Right atrium auricular region (tissue), 2 donors: ENCODE measurements at regions not wholly inside any gene's neighbourhood (a gene's known extent, or its start where the extent isn't known, plus 50 kb on each side); places are given as distances from the start of the nearest gene placed in this dataset.

Experiments used
- DNase-seq: peaks from one replicate; pipeline ENCODE4 v3.0.0-alpha.2; 2019; ENCODE audit warnings: low spot score
- H3K27ac ChIP-seq, 2 donors: fragments of 200-600 bp; sonication (generic); 1 replicate in 1 of 2; 2 replicates in 1 of 2; pipeline ENCODE4 v1.5.1; 2016 to 2019
- H3K27me3 ChIP-seq, 2 donors: fragments of 200-600 bp; sonication (generic); one replicate each; pipeline versions ENCODE4 v1.5.1 to v1.6.0; 2017 to 2019
- H3K36me3 ChIP-seq: fragments of 200-600 bp; sonication (generic); one replicate; pipeline ENCODE4 v1.5.1; 2016
- H3K4me1 ChIP-seq, 2 donors: fragments of 200-600 bp; sonication (generic); one replicate each; pipeline versions ENCODE4 v1.5.1 to v1.6.0; 2017 to 2019
- H3K4me3 ChIP-seq, 2 donors: fragments of 200-600 bp; sonication (generic); 1 replicate in 1 of 2; 2 replicates in 1 of 2; pipeline ENCODE4 v1.5.1; 2017 to 2019; ENCODE audit warnings: mild to moderate bottlenecking in 1 of 2, moderate library complexity in 1 of 2
- H3K9me3 ChIP-seq, 2 donors: fragments of 200-600 bp; sonication (generic); one replicate each; pipeline ENCODE4 v1.5.1; 2019
- TF ChIP-seq, protein P1 (sequence below), 2 donors: fragments of 200-600 bp; sonication (generic); IDR thresholded peaks; one replicate each; pipeline ENCODE4 v1.5.1; 2019; ENCODE audit warnings: antibody characterized with exemption in 2 of 2

DNA sequence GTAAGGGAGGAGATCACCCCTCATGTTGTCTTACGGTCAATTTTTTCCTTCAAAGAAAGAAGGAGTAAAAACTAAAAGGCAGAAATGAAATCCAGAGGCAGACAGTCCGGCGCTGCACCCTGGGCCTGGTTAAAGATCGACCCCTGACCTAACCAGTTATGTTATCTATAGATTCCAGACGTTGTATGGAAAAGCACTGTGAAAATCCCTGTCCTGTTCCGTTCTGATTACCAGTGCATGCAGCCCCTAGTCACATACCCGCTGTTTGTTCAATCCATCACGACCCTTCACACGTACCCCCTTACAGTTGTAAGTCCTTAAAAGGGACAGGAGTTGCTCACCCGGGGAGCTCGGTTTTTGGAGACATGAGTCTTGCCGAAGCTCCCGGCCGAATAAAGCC lies 105.6 kb upstream of the JADE1 start:
- Histone ChIP-seq H3K27me3 (no peaks in the 10 kb centered on the region), H3K36me3 (no peaks in the 10 kb centered on the region), H3K4me3 (no peak overlapping the region), H3K4me1 (no peaks in the 10 kb centered on the region), H3K9me3 (no peaks in the 10 kb centered on the region), H3K27ac (no peak overlapping the region)
- TF ChIP-seq, protein P1, sequence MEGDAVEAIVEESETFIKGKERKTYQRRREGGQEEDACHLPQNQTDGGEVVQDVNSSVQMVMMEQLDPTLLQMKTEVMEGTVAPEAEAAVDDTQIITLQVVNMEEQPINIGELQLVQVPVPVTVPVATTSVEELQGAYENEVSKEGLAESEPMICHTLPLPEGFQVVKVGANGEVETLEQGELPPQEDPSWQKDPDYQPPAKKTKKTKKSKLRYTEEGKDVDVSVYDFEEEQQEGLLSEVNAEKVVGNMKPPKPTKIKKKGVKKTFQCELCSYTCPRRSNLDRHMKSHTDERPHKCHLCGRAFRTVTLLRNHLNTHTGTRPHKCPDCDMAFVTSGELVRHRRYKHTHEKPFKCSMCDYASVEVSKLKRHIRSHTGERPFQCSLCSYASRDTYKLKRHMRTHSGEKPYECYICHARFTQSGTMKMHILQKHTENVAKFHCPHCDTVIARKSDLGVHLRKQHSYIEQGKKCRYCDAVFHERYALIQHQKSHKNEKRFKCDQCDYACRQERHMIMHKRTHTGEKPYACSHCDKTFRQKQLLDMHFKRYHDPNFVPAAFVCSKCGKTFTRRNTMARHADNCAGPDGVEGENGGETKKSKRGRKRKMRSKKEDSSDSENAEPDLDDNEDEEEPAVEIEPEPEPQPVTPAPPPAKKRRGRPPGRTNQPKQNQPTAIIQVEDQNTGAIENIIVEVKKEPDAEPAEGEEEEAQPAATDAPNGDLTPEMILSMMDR (IDR thresholded peaks at IDR 0.05): no peak
- DNase-seq: no peak

DNA sequence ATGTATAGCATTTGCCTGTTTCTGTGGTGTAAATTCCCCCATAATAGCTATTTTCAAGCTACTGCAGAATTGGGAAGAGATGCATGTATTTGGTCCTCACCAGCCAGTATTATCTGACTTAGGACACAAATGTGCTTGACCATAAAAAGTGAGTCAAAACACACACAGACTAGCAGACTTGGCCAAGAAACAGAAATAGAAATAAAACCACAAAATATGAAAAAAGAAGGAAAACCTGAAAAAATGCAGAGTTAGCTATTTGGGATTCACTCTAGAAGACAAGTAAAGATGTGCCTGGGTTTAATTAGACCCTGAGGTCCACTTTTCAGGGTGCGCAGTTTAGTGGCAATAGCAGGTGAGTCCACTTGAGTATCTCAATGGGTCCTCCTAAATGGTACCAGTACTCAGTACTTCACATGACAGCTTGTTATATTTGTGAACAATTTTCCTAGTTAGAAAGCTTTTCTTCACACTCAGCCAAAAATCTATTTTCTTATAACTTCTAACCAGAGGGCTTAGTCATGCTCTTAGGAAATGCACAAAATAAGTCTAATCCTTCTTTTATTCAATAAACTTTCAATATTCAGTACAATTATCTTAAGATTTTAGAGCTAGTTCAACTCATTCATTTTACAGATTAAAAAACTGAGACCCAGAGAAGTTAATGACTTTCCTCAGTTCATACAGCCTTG lies 108.7 kb upstream of the JADE1 start:
- DNase-seq: no peak
- no peaks in the 10 kb centered on the region for H3K27me3 ChIP-seq
- no peaks in the 10 kb centered on the region for H3K36me3 ChIP-seq
- H3K27ac ChIP-seq: no peak overlapping the region
- no peaks in the 10 kb centered on the region for H3K9me3 ChIP-seq
- H3K4me3 ChIP-seq: no peak overlapping the region
- no peaks in the 10 kb centered on the region for H3K4me1 ChIP-seq
- TF ChIP-seq, protein P1 (IDR thresholded peaks at IDR 0.05): no peak

DNA sequence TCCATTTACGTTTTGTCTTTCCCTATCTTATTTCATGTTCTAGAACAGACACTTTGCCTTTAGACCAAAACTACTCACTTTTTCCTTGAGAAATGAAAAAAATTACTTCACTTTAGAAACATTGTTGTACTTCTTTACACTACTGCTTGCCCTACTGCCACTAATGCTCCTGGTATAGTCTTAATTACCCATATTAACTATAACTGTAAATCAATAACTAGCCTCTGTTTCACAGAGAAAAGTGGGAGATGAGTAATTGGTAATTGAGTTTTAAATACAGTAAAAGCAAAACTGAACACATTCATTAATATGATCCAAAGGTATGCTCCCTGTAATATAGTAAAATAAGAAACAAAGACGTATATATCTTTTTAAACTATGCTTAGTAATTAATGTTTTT lies 111.1 kb upstream of the JADE1 start:
- TF ChIP-seq, protein P1 (IDR thresholded peaks at IDR 0.05): no peak
- DNase-seq: no peak
- no peaks in the 10 kb centered on the region for H3K36me3 ChIP-seq
- H3K9me3 ChIP-seq: no peaks in the 10 kb centered on the region
- H3K27ac ChIP-seq: no peak overlapping the region
- H3K27me3 ChIP-seq: no peaks in the 10 kb centered on the region
- no peaks in the 10 kb centered on the region for H3K4me1 ChIP-seq
- no peak overlapping the region for H3K4me3 ChIP-seq

DNA sequence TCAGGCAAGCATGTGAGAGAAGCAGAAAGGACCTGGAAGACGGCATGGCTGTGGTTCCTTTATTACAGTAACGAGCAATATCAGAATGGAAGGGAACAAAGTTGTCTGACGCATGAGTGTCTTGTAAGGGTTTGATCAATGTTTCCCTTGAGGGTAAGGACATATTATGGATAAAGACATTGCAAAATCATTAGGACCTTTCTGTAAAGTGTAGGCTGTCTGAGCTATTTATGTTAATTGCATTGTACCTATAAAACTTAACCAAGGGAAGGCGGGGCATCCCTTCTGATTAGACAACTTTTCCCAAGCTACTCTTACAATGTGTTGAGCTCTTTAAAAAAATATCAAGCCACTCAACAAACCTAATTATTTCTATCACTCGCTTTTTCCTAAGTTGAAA lies 112.2 kb upstream of the JADE1 start:
- no peak overlapping the region for H3K27ac ChIP-seq
- no peaks in the 10 kb centered on the region for H3K36me3 ChIP-seq
- no peaks in the 10 kb centered on the region for H3K27me3 ChIP-seq
- no peak for DNase-seq
- no peaks in the 10 kb centered on the region for H3K4me1 ChIP-seq
- H3K9me3 ChIP-seq: no peaks in the 10 kb centered on the region
- no peak overlapping the region for H3K4me3 ChIP-seq
- TF ChIP-seq, protein P1 (IDR thresholded peaks at IDR 0.05): no peak

DNA sequence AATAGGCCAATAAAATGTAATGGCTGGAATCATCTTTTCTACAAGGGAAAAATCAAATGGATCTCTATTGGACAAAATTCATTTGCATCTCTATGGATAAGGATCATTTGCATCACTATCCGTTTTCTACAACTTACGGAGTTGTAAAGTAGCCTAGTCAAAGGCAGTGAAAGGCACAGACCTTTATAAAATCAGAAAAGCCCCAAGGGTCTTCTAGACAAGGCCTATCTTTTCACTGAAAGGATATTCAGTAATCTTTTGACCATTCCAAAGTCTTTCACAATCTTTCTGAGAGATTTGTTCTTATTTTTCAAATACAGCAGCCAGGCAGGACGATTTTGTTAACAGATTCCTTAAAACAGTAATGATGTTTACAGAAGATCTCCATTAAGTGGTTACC lies 119.5 kb upstream of the JADE1 start:
- no peaks in the 10 kb centered on the region for H3K36me3 ChIP-seq
- DNase-seq: no peak
- H3K4me3 ChIP-seq: no peak overlapping the region
- no peaks in the 10 kb centered on the region for H3K9me3 ChIP-seq
- H3K27ac ChIP-seq: peak overlapping the region in 1 of 2 donors; percentile 43
- H3K27me3 ChIP-seq: no peaks in the 10 kb centered on the region
- no peaks in the 10 kb centered on the region for H3K4me1 ChIP-seq
- TF ChIP-seq, protein P1 (IDR thresholded peaks at IDR 0.05): no peak

DNA sequence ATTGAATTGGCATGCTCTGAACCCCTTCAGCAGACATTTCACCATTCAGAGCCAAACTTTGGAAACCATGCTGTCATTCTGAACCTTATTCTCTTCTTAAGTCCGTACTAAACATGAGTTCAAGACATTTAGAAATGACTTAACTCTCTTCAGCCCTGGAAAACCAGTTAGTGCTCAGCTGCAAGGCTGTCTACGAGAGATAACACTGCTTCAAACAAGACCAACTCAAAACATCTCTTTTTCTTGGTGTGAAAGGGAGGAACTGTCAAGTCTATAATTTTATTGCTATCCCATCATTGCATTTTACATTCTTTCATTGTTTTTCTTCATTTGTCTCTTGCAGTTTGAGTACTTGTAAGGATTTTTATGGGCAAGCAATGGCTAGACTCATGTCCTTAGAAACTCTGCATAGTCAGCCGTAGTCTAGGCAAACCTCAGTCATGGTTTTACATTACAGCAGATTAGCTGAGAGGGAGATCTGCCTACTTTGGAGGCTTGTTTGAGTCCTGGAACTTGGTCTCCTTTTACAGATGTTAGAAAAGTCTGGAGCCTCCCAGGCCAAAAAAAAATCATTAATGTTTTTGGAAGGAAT lies 120.6 kb upstream of the JADE1 start:
- TF ChIP-seq, protein P1 (IDR thresholded peaks at IDR 0.05): no peak
- Histone ChIP-seq H3K4me1 (no peaks in the 10 kb centered on the region), H3K27ac (no peak overlapping the region), H3K9me3 (no peaks in the 10 kb centered on the region), H3K36me3 (no peaks in the 10 kb centered on the region), H3K4me3 (no peak overlapping the region), H3K27me3 (no peaks in the 10 kb centered on the region)
- DNase-seq: no peak
